Naive B cell (primary cell): ENCODE measurements at regions not wholly inside any gene's neighbourhood (a gene's known extent, or its start where the extent isn't known, plus 50 kb on each side); places are given as distances from the start of the nearest gene placed in this dataset.

Experiments used
- ATAC-seq, 2 donors: fragments of 150-1000 bp; cut with Tn5 transposase; 2 replicates each; pipeline ENCODE4 v1.10.0; 2021; ENCODE audit warnings: low read depth in 2 of 2, mild to moderate bottlenecking in 2 of 2, moderate library complexity in 2 of 2
- DNase-seq: peaks from one replicate; pipeline ENCODE4 v3.0.0; 2022
- H3K27ac Mint-ChIP-seq, 6 donors: one replicate each; pipeline ENCODE4 v1.8.0; 2020 to 2022; ENCODE audit warnings: mild to moderate bottlenecking in 6 of 6, mixed read lengths in 6 of 6, moderate library complexity in 5 of 6, inconsistent platforms in 2 of 6
- H3K27me3 Mint-ChIP-seq, 3 donors: one replicate each; pipeline ENCODE4 v1.8.0; 2021 to 2022; ENCODE audit warnings: mixed read lengths in 3 of 3, mild to moderate bottlenecking in 1 of 3
- H3K36me3 Mint-ChIP-seq, 2 donors: one replicate each; pipeline ENCODE4 v1.8.0; 2020 to 2022; ENCODE audit warnings: mixed read lengths in 2 of 2, inconsistent platforms in 1 of 2, mild to moderate bottlenecking in 1 of 2
- H3K4me1 Mint-ChIP-seq, 3 donors: one replicate each; pipeline ENCODE4 v1.8.0; 2020 to 2022; ENCODE audit warnings: mixed read lengths in 3 of 3, inconsistent platforms in 1 of 3, mild to moderate bottlenecking in 1 of 3, moderate library complexity in 1 of 3
- H3K4me3 Mint-ChIP-seq, 8 donors: one replicate each; pipeline ENCODE4 v1.8.0; 2020 to 2022; ENCODE audit warnings: mild to moderate bottlenecking in 8 of 8, mixed read lengths in 8 of 8, moderate library complexity in 8 of 8, inconsistent platforms in 2 of 8
- H3K9me3 Mint-ChIP-seq, 7 donors: one replicate each; pipeline ENCODE4 v1.8.0; 2020 to 2022; ENCODE audit warnings: mixed read lengths in 7 of 7, mild to moderate bottlenecking in 5 of 7, inconsistent platforms in 2 of 7, moderate library complexity in 1 of 7

DNA sequence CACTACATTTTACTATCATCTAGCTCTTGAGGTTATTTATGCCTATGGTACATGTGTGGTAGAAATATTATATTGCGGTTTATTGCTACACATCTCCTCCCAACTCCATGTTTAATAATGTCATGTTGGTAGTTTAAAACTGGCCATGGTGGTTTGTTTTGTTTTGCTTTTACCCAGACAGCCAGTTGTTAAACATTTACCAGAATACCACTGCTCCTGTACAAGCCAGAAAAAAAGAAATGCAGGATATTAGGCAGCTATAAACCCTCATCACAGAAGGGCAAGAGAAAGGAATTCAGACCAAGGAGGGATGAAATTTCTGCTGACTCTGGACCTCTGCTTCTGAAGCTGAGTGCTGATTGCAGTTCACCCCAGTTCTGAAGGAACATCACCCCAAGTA lies 451.8 kb upstream of the IL12A start:
- peaks cover 0 to 4% (median 0%) of the 10 kb centered on the region in 3 donors for H3K27me3 Mint-ChIP-seq
- peaks cover 0 to 4% (median 3%) of the 10 kb centered on the region in 7 donors for H3K9me3 Mint-ChIP-seq
- no peak overlapping the region for H3K4me3 Mint-ChIP-seq
- no peak overlapping the region for H3K27ac Mint-ChIP-seq
- DNase-seq, result no peak
- ATAC-seq, result no peak
- no peaks in the 10 kb centered on the region for H3K4me1 Mint-ChIP-seq
- no peaks in the 10 kb centered on the region for H3K36me3 Mint-ChIP-seq

DNA sequence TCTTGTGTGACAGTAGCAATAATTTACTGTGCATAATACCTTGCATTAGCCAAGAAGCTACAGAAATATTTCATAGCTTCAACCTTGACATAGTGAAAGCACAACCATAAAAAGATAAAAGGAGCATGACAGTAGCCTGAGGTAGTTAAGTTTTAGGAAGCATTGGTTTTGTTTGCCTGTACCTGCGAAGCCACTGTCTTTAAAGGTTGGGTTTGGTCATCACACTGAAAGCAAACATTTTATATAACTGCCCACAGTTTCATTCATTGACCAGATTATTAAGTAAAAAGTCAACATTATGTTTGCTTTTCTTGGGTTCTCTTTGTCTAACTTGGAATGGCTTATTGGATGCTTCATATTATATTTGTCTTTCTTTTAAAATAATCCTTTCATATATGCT lies 450.1 kb upstream of the IL12A start:
- ATAC-seq, result no peak

DNA sequence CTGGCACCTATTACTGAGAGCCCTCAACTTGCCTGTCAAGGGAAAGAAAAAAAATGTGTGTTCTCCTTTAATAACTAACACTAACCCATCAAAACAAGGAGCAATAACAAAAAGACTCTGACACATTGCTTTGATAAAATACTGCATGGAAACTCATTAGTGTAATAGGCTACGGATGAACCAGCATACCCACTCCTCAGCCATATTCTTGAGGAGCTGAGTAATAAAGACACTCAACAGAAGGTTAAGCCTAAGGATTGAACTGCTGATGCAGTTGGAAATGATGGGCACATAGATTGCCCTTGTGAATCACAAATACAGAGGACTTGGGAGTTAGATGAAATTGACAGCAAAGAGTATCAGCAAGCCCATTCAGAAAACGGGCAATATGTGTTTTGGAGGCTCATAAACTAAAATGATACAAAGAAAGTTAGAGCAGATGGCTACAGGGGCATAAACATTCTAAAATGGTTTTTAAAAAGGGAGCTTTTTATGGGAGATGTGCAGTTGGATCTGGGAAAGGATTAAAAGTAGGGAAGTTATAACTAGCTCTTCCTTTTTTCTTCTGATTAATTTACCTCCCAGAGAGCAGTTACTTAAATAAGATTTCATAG lies 447.6 kb upstream of the IL12A start:
- Mint-ChIP-seq H3K4me1 (no peaks in the 10 kb centered on the region), H3K27ac (no peak overlapping the region), H3K4me3 (no peak overlapping the region), H3K9me3 (peaks cover 0 to 5% (median 0%) of the 10 kb centered on the region in 7 donors), H3K27me3 (peaks cover 0 to 4% (median 0%) of the 10 kb centered on the region in 3 donors), H3K36me3 (no peaks in the 10 kb centered on the region)
- ATAC-seq (no peak), DNase-seq (no peak)

More for the DNA sequence above, 450.1 kb upstream of the IL12A start:
- Mint-ChIP-seq H3K27ac (no peak overlapping the region), H3K9me3 (peaks cover 0 to 4% (median under 1%) of the 10 kb centered on the region in 7 donors), H3K36me3 (no peaks in the 10 kb centered on the region), H3K4me3 (no peak overlapping the region), H3K27me3 (peaks cover 0 to 4% (median 0%) of the 10 kb centered on the region in 3 donors), H3K4me1 (no peaks in the 10 kb centered on the region)
- DNase-seq, result no peak

DNA sequence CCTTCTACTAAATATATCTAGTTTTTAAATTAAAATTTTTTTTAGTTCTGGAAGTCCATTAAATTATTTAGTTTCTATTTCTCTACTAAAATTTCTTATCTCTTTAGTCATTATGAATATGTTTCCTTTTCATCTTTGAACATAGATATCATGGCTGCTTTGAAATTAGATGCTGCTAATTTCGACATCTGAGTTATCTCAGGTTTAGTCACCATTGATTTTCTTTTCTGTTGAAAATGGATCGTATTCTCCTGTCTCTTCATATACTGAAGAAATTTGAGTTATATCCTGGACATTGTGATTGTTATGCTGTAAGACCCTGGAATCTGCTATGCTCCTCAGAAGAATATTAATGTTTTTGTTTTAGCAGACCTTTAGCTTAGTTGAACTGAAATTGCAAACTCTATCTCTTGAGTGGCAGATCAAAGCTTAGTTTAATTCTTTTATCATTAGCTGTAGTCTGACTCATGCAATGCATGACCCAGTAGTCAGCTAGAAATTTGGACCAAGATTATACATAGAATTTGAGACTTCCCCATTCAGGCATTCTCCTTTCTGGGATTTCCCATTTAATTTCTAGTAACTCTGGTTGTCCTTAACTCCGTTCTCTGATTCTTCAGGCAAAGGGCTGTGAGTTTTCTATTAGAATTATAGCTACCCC lies 439.8 kb upstream of the IL12A start:
- Mint-ChIP-seq H3K27ac (no peak overlapping the region), H3K4me3 (no peak overlapping the region), H3K36me3 (no peaks in the 10 kb centered on the region), H3K27me3 (no peaks in the 10 kb centered on the region), H3K9me3 (peaks cover 0 to 17% (median 4%) of the 10 kb centered on the region in 7 donors), H3K4me1 (no peaks in the 10 kb centered on the region)
- ATAC-seq, result no peak
- no peak for DNase-seq

DNA sequence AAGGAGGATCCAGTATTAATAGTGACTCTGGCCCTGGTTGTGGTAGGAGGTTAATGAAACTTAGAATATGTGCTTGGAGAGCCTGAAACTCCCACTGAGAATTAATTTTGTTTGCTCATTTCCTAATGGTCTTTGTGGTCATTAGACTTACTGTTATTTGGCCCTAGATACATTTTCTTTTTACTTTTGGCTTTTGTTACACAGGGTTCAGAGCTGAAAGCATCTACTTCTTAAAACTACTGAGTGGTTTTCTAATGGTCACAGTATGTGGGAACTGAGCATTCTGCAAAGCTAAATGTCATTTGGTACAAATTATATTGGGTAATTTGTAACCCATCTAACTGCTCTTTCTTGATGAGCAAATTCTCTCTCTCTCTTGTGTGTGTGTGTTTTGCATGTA lies 433.4 kb upstream of the IL12A start:
- ATAC-seq (no peak), DNase-seq (no peak)
- H3K4me3 Mint-ChIP-seq, result no peak overlapping the region
- peaks cover 0 to 4% (median 0%) of the 10 kb centered on the region in 7 donors for H3K9me3 Mint-ChIP-seq
- no peaks in the 10 kb centered on the region for H3K27me3 Mint-ChIP-seq
- no peaks in the 10 kb centered on the region for H3K4me1 Mint-ChIP-seq
- no peaks in the 10 kb centered on the region for H3K36me3 Mint-ChIP-seq
- H3K27ac Mint-ChIP-seq, result no peak overlapping the region

DNA sequence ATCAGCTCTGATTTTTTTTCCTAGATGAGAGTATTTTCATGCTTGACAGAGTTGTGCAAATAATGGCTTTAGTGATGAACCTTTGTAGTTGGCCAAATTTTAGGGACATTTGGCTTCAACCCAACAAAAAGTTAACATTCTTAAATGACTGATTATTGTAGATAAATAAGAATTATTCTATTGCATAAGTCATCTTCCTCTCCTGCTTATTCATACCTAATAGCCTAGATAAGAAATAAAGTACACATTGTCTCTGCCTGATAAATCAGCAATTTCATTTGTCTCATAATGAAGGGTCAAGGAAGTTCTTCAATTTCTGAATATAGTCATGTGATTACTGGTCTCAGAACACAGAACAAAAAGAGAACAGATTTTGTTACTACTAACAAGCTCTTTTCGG lies 428.9 kb upstream of the IL12A start:
- Mint-ChIP-seq H3K9me3 (peaks cover 0 to 4% (median under 1%) of the 10 kb centered on the region in 7 donors), H3K36me3 (no peaks in the 10 kb centered on the region), H3K4me1 (no peaks in the 10 kb centered on the region), H3K27me3 (no peaks in the 10 kb centered on the region), H3K4me3 (no peak overlapping the region), H3K27ac (no peak overlapping the region)
- no peak for ATAC-seq
- no peak for DNase-seq

DNA sequence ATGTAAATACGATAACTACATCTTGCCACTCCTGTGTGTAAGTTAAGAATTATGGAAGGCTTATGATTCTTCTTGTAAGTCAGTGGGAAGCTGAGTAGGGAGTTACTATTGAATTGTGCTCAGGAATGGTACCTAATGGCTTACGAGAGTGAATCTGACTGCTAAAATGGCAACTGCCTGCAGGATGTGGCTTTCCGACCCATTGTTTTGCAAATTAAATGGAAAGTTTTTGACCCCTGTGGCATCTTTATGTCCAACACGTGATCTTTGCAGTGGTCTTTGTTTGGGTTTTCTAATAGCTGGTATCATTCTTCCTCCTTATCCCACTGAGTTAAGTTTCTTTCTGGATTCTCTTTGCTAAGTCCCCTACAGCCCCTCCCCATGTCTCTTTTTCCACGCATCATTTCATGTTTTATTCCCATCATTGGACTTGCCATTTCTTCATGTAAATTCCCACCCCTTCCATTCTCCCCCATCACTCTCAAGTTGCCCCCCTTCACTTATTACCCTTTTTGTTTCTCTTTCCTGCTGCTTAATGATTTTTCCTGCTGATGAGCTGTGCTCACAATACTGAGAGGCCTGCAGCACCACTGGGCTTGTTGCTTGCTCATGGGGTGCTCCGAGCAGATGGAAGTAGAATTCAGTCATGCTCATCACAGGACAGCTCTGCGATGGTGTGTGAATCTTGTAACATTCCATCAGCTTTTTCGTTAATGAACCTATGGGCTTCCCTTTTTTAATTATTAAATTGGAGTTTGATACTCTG lies 428.2 kb upstream of the IL12A start:
- ATAC-seq (no peak), DNase-seq (no peak)
- peak overlapping the region in 1 of 6 donors; percentile 18 for H3K27ac Mint-ChIP-seq
- no peaks in the 10 kb centered on the region for H3K36me3 Mint-ChIP-seq
- H3K4me1 Mint-ChIP-seq, result no peaks in the 10 kb centered on the region
- H3K9me3 Mint-ChIP-seq, result peaks cover 0 to 4% (median 0%) of the 10 kb centered on the region in 7 donors
- no peak overlapping the region for H3K4me3 Mint-ChIP-seq
- no peaks in the 10 kb centered on the region for H3K27me3 Mint-ChIP-seq

DNA sequence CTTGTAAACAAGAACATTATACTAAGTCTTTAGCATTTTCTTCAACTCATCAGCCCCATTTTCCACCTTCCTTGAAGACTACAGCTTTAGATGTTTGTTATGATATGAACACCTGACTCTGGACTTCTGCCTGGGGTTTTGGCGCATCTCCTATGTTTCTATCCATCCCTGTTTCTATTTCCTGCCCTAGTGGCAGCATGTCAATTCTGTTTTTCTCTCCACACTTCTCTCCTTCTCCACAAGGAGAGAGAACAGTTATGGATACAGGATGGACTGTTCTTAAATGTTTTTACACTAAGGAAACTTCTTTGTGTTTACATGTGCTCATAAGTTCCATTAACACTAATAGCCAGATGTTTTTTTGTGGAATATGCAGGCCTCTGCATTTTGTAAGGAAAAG lies 423.3 kb upstream of the IL12A start:
- no peak for ATAC-seq
- H3K9me3 Mint-ChIP-seq, result peaks cover 0 to 8% (median 4%) of the 10 kb centered on the region in 7 donors
- no peak overlapping the region for H3K4me3 Mint-ChIP-seq
- no peaks in the 10 kb centered on the region for H3K36me3 Mint-ChIP-seq
- no peaks in the 10 kb centered on the region for H3K4me1 Mint-ChIP-seq
- no peak overlapping the region for H3K27ac Mint-ChIP-seq
- no peak for DNase-seq
- H3K27me3 Mint-ChIP-seq, result no peaks in the 10 kb centered on the region

DNA sequence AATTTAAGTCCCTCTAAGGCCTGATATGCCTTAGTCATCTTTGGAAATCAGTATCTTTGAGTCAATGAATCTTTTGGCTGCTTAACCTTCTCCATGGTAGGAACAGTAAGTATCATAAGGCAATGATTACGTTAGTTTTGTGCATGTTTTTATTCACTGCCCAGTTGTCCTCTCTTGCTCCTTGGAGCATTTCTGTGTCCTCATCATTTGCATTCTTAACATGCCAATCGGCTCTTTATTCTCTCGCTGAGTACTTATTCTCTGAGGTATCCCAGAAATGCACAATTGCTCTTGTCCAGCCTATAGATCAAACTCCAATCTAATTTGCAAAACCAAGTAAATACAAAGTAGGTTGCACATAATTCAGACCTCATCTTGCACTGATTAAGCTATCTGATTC lies 405.0 kb upstream of the IL12A start:
- no peak for ATAC-seq

DNA sequence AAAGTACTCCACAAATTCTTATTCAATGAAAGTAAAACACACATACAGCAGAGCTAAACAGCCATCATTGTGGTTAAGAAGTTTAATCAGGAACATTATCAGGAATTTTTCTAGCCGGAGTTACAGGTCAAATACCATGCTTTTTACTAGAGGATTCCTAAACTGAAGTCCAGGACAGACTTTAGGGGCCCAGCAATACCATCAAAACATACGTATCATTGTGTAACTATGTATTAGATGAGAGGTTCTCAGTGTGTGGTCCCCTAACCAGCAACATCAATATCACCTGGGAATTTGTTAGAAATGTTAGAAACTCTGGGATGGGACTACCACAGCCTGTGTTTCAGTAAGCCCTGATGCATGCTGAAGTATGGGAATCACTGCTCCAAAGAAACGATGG lies 404.2 kb upstream of the IL12A start:
- ATAC-seq (no peak), DNase-seq (no peak)
- H3K9me3 Mint-ChIP-seq, result peaks cover 0 to 7% (median 0%) of the 10 kb centered on the region in 7 donors
- no peaks in the 10 kb centered on the region for H3K27me3 Mint-ChIP-seq
- no peaks in the 10 kb centered on the region for H3K4me1 Mint-ChIP-seq
- no peak overlapping the region for H3K27ac Mint-ChIP-seq
- no peak overlapping the region for H3K4me3 Mint-ChIP-seq
- no peaks in the 10 kb centered on the region for H3K36me3 Mint-ChIP-seq

More for the DNA sequence above, 405.0 kb upstream of the IL12A start:
- H3K4me1 Mint-ChIP-seq, result no peaks in the 10 kb centered on the region
- H3K27me3 Mint-ChIP-seq, result no peaks in the 10 kb centered on the region
- H3K9me3 Mint-ChIP-seq, result peaks cover 0 to 6% (median 0%) of the 10 kb centered on the region in 7 donors
- DNase-seq, result no peak
- H3K27ac Mint-ChIP-seq, result no peak overlapping the region
- H3K4me3 Mint-ChIP-seq, result no peak overlapping the region
- no peaks in the 10 kb centered on the region for H3K36me3 Mint-ChIP-seq

DNA sequence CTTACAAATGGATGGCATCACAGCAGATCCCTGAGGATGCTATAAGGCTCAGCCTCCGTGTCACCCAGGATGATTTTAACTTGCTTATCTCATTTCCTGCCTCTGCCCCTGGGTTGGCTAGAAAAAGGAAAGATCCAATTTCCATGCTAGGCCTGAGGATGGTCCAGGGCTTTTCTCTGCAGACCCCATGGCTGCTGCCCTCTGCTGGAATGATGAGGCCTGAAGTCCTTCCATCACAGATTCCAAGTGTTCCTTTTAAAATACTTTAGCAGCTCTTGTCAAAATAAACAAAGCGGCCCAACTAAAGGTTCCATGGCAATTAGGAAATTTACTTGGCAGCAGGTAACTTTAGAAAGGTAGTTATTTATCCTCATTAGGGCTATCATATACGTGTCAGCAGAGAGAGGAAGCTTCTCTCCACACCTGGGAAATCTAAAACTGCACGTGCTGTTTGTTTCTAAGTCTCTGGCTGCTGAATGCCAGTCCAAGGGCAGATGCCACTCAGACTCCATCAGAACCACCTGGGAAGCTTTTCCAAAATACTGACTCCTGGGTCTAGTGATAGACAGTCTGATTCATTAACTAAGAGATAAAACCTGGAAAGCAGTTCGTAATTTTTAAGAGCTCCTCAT lies 401.9 kb upstream of the IL12A start:
- DNase-seq (no peak), ATAC-seq (no peak)
- Mint-ChIP-seq H3K4me1 (no peaks in the 10 kb centered on the region), H3K27ac (no peak overlapping the region), H3K36me3 (no peaks in the 10 kb centered on the region), H3K27me3 (peaks cover 0 to 9% (median 0%) of the 10 kb centered on the region in 3 donors), H3K4me3 (no peak overlapping the region), H3K9me3 (peaks cover 0 to 7% (median 3%) of the 10 kb centered on the region in 7 donors)

DNA sequence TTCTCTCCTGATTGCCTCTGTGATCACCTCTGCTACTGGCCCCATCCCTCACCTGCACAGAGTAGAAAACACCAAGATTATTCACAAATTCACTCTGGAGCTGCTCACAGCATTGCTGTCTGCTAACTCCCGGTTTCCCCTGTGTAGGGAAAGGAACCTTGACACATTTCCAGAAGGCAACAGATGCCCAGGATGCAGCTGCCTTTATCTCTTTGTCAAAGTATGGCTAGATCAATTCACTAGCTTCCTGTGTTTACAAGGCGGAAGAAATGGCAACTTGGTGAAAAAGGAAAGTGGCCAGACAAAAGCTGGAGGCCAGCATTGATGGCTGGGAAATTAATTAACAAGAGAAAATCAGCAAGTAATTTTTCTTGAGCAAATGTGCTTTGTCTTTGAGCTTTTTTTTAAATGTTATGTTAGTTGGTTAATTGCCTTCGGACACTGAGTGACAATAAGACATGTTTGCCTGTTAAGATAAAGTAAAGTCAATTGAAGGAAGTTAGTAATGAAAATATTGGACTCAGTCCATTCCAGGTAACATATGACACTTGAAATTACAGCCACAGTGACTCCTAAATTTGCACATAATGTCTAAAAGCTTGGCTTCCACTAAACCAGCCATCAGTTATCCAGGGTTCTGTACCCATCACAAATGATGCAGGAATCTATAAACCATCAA lies 394.6 kb upstream of the IL12A start:
- DNase-seq (no peak), ATAC-seq (no peak)
- H3K27me3 Mint-ChIP-seq, result peaks cover 6 to 16% (median 9%) of the 10 kb centered on the region in 3 donors
- no peaks in the 10 kb centered on the region for H3K36me3 Mint-ChIP-seq
- H3K4me1 Mint-ChIP-seq, result no peaks in the 10 kb centered on the region
- peaks cover 3 to 26% (median 8%) of the 10 kb centered on the region in 7 donors for H3K9me3 Mint-ChIP-seq
- no peak overlapping the region for H3K4me3 Mint-ChIP-seq
- no peak overlapping the region for H3K27ac Mint-ChIP-seq

DNA sequence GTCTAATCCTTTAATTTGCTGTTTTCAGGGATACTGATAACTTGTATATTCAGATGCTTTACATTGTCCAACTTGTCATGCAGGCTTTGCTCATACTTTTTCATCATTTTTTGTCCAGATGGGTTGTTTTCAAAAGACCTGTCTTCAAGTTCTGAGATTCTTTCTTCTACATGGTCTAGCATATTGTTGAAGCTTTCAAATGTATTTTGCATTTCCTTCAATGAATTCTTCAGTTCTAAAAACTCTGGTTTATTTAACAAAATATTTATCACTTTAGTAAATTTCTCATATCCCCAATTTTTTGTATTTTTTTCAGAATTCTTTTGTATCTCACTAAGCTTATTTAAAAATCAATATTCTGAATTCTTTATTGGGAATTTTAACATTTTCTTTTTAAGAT lies 388.3 kb upstream of the IL12A start:
- H3K9me3 Mint-ChIP-seq, result peaks cover 6 to 38% (median 17%) of the 10 kb centered on the region in 7 donors
- H3K4me3 Mint-ChIP-seq, result no peak overlapping the region
- H3K27me3 Mint-ChIP-seq, result no peaks in the 10 kb centered on the region
- no peak overlapping the region for H3K27ac Mint-ChIP-seq
- H3K36me3 Mint-ChIP-seq, result peaks cover 0 to 5% of the 10 kb centered on the region in 2 donors
- DNase-seq (no peak), ATAC-seq (no peak)
- H3K4me1 Mint-ChIP-seq, result no peaks in the 10 kb centered on the region
